Right cardiac atrium (tissue), 5 donors: ENCODE measurements at regions not wholly inside any gene's neighbourhood (a gene's known extent, or its start where the extent isn't known, plus 50 kb on each side); places are given as distances from the start of the nearest gene placed in this dataset.
"Not testable (repeated sequence)": the region's sequence is repeated elsewhere in the genome, so short reads cannot be mapped to it uniquely, and the experiment has no call there.

Experiments
- ATAC-seq, 2 donors: fragments of 200-7000 bp; cut with Tn5 transposase; one replicate each; pipeline versions ENCODE4 v1.8.0 to v1.9.1; 2020; ENCODE audit warnings: moderate library complexity in 2 of 2, mild to moderate bottlenecking in 1 of 2
- DNase-seq, 3 donors: peaks; one replicate each; pipeline ENCODE4 v3.0.0-alpha.2; 2020
- H3K27ac ChIP-seq: one replicate; pipeline ENCODE4 v1.5.1; 2013; ENCODE audit warnings: mild to moderate bottlenecking, low read length, control low read depth, moderate library complexity
- H3K27me3 ChIP-seq: one replicate; pipeline ENCODE4 v1.6.1; 2013; ENCODE audit not compliant: control insufficient read depth, insufficient read depth
- H3K4me1 ChIP-seq: one replicate; pipeline ENCODE4 v1.6.1; 2013; ENCODE audit warnings: low read length; ENCODE audit not compliant: control insufficient read depth, insufficient read depth
- H3K4me3 ChIP-seq: one replicate; pipeline ENCODE4 v1.5.1; 2013; ENCODE audit warnings: low read length, control low read depth
- H3K9me3 ChIP-seq: one replicate; pipeline ENCODE4 v1.6.1; 2013; ENCODE audit warnings: low read length; ENCODE audit not compliant: control insufficient read depth
- WGBS: extraction: QIAGEN DNeasy Blood & Tissue Kit; methylation state at CpG from one replicate; pipeline ENCODE4 v1.1.7; 2013; 5-methylcytosine and 5-hydroxymethylcytosine counted together
- intact Hi-C, 4 donors: fragments of 100-400 bp; cut with DNase I; formaldehyde crosslinking; loops; one replicate each; pipeline versions ENCODE4 v1.11.0 to v1.14.0; 2022 to 2023
- donor health status: healthy with polysubstance abuse.
- donor health status: DM: no; HTN: yes; CAD: no.
- donor health status: DM: no; HTN: no; CAD: no.
- donor health status: DM: no; HTN: yes; CAD: no; lungs with severe emphysema.
- donor health status: DM: yes; HTN: yes; CAD: no.

DNA sequence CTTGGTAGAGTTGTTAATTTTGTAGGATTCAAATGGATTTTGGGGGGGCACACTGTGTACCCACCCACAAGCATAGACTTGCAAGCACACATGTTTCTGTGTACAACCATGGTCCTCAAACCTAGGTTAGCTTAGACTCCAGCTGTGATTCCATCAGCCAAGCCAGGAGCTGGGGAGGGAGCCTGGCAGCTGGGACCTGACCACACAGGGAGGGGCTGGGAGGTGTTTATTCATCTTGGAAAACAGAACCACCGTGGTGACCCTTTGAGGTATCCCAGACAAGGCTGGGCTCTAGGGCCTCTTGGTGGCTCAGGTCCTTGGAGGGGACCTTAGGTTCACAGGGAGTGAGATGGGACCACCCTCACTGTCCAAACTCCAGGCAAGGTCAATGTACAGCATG, 410.3 kb downstream of the NEBL start:
- ATAC-seq (no peak), DNase-seq (no peak)
- no peaks in the 10 kb centered on the region for H3K4me1 ChIP-seq
- intact Hi-C loops: no loop called here
- H3K27me3 ChIP-seq: no peaks in the 10 kb centered on the region
- H3K27ac ChIP-seq: no peak overlapping the region
- 76% methylated on average over 1 of the region's 1 CpG for WGBS
- no peak overlapping the region for H3K4me3 ChIP-seq
- no peaks in the 10 kb centered on the region for H3K9me3 ChIP-seq

DNA sequence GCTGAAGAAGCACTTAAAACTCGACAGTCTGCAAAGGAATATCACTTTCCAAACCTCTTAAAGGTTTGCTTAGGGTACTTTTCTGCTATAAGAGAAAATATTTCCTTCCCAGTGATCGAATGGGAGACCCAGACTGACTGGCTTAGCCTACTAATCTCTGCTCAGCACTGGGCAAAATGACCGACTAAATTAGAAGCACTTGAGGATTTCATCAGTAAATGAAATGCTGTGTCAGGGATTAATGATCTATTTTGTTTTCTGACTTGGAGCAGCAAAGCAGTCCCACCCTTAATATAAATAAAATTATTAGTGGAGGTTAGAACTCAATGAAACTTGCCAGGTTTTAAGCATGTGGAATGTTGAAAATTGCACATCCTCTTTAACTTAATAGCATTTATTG, 411.6 kb downstream of the NEBL start:
- DNase-seq (no peak), ATAC-seq (no peak)
- Histone ChIP-seq H3K27me3 (no peaks in the 10 kb centered on the region), H3K9me3 (no peaks in the 10 kb centered on the region), H3K27ac (no peak overlapping the region), H3K4me3 (no peak overlapping the region), H3K4me1 (no peaks in the 10 kb centered on the region)
- 47% methylated on average over 3 of the region's 3 CpGs for WGBS
- intact Hi-C loops: no loop called here

DNA sequence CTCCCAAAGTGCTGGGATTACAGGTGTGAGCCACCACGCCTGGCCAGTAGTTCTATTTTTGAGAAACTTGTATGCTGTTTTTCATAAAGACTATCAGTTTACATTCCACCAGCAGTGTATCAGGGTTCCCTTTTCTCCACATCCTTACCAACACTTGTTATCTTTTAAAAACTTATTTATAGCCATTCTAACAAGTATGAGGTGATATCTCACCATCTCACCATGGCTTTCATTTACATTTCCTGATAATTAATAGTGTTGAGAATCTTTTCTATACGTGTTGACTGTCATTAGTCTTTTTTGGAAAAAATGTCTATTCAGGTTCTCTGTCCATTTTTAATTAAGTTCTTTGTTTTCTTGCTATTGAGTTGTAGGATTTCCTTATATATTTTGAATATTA, 416.1 kb downstream of the NEBL start:
- no peaks in the 10 kb centered on the region for H3K9me3 ChIP-seq
- whole genome bisulfite sequencing: 60% methylated on average over 2 of the region's 2 CpGs
- H3K4me1 ChIP-seq: no peaks in the 10 kb centered on the region
- no peak overlapping the region for H3K27ac ChIP-seq
- no peaks in the 10 kb centered on the region for H3K27me3 ChIP-seq
- DNase-seq (no peak), ATAC-seq (no peak)
- no peak overlapping the region for H3K4me3 ChIP-seq
- intact Hi-C loops: no loop called here

DNA sequence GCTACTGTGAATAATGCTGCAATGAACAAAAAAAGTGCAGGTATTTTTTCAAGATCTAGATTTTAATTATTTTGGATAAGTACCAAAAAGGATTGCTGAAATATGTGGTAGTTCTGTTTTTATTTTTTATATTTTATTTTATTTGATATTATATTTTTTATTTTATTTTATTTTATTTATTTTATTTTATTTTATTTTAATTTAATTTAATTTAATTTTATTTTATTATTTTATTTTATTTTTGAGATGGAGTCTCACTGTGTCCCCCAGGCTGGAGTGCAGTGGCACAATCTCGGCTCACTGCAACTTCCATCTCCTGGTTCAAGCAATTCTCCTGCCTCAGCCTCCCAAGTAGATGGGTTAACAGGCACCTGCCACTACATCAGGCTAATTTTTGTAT, 416.5 kb downstream of the NEBL start:
- DNase-seq, H3K4me3 ChIP-seq, ATAC-seq, H3K27me3 ChIP-seq, intact Hi-C loops, H3K27ac ChIP-seq, H3K4me1 ChIP-seq, H3K9me3 ChIP-seq: not testable (repeated sequence)
- WGBS: 97% methylated on average over 1 of the region's 1 CpG

DNA sequence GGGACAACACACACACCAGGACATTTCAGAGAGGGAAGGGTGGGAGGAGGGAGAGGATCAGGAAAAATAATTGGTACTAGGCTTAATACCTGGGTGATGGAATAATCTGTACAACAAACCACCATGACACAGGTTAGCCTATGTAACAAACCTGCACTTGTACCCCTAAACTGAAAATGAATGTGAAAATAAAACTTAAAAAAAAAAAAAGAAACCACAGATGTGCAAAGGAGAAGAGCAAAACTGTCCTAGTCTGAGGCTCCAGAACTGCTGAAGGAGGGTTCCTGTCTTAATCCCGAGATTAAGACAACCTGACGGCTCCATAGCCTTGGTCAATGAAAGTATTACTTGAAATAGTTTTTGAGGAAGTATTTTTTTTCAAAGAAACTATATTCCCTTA, 423.0 kb downstream of the NEBL start:
- WGBS: 82% methylated on average over 2 of the region's 2 CpGs

DNA sequence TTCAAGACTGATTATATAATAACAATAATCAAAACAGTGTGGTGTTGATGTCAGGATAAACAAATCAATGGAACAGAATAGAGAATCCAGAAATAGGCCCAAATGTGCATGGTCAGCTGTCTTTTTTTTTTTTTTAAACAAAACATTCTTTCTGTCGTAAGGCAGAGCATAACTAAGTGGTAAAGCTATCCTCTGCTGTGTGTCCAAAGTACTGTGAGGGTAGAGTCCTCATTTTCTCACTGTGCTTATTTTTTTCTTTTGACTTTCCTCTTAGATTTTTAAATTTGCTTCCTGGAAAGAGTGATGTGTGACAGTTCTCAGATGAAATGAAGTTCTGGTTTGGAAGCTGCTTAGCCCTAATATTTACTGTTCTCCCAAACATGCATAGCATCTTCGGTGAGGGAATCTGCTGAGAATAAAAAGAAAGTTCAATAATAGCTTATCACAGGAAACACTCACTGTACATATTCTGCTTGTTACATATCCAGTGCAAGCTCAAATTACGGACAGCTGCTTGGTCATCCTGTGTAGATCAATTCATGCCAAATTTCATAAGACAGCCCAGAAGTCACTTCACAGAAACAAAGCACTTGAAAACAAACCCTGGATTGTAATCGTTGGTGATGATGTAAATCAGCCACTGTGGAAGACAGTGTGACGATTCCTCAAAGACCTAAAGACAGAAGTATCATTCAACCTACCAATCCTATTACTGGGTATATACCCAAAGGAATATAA, 423.9 kb downstream of the NEBL start:
- H3K27me3 ChIP-seq: no peaks in the 10 kb centered on the region
- ATAC-seq (no peak), DNase-seq (no peak)
- H3K9me3 ChIP-seq: no peaks in the 10 kb centered on the region
- no peak overlapping the region for H3K27ac ChIP-seq
- 43% methylated on average over 5 of the region's 5 CpGs for WGBS
- no peaks in the 10 kb centered on the region for H3K4me1 ChIP-seq
- no peak overlapping the region for H3K4me3 ChIP-seq
- intact Hi-C loops: no loop called here

More for the DNA sequence above, 423.0 kb downstream of the NEBL start:
- DNase-seq (no peak), ATAC-seq (no peak)
- no peaks in the 10 kb centered on the region for H3K4me1 ChIP-seq
- H3K27ac ChIP-seq: no peak overlapping the region
- no peak overlapping the region for H3K4me3 ChIP-seq
- intact Hi-C loops: no loop called here
- no peaks in the 10 kb centered on the region for H3K27me3 ChIP-seq
- no peaks in the 10 kb centered on the region for H3K9me3 ChIP-seq

DNA sequence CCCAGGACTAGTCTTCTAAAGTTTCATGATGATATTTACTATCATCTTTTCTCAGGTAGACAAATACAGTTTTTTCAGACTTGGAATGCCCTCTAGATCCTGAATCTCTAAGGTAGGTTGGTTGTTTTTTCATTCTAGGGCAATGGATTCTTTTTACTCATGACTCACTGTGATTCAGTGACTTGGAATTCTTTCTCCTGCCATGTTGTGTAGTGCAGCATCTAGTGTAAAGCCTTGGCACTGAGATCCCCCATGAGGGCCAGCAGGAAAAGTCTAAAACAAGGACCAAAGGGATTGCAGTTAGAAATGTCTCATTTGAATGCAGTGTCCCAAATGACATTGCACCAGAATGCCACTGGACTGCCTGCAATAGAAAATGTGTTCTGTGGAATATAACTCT, 430.4 kb downstream of the NEBL start:
- Histone ChIP-seq H3K27me3 (no peaks in the 10 kb centered on the region), H3K4me3 (no peak overlapping the region), H3K9me3 (no peaks in the 10 kb centered on the region), H3K4me1 (no peaks in the 10 kb centered on the region), H3K27ac (no peak overlapping the region)
- ATAC-seq (no peak), DNase-seq (no peak)
- intact Hi-C loops: no loop called here

DNA sequence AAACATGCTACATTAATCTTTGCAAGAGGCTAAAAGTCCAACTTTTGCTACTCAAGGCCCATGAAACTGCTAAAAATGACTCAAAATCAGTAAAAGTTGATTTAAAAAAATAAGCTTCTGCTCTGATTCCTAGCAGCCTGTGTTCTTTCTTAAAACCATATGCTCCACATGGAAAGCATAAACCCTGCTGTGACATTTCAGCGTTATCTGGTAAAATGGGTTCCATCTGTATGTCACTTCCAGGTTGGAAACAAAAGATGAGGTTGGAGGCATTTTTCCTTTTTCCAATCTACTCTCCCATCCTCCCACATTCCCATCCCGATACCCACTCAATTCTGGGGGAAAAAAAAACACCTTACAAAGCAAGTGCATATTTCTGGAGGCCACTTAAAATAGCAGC, 439.5 kb downstream of the NEBL start:
- Histone ChIP-seq H3K27me3 (no peaks in the 10 kb centered on the region), H3K27ac (no peak overlapping the region), H3K4me3 (no peak overlapping the region), H3K4me1 (no peaks in the 10 kb centered on the region), H3K9me3 (no peaks in the 10 kb centered on the region)
- 47% methylated on average over 2 of the region's 2 CpGs for WGBS
- DNase-seq (no peak), ATAC-seq (no peak)
- intact Hi-C loops: no loop called here

DNA sequence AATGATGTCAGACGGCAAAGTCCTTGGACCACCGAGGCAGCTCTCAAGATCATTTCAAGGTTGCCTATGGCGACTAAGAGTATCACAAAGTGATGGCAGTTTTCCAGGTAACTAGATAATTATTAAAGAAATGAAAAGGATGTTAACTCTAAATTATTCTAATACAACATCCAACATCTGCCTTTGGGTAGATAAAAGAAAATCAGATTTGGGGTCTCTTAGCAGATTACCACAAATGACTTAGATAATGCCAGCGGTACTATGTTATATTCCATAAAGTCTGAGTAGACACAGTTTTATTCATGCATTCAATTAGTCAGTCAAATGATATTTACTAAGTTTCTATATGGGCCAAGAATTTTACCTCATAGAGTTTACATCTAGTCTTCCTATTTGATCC, 441.3 kb downstream of the NEBL start:
- WGBS: 75% methylated on average over 4 of the region's 4 CpGs
- Histone ChIP-seq H3K9me3 (no peaks in the 10 kb centered on the region), H3K27ac (no peak overlapping the region), H3K4me3 (no peak overlapping the region), H3K4me1 (no peaks in the 10 kb centered on the region), H3K27me3 (no peaks in the 10 kb centered on the region)
- intact Hi-C loops: no loop called here
- DNase-seq (no peak), ATAC-seq (no peak)

DNA sequence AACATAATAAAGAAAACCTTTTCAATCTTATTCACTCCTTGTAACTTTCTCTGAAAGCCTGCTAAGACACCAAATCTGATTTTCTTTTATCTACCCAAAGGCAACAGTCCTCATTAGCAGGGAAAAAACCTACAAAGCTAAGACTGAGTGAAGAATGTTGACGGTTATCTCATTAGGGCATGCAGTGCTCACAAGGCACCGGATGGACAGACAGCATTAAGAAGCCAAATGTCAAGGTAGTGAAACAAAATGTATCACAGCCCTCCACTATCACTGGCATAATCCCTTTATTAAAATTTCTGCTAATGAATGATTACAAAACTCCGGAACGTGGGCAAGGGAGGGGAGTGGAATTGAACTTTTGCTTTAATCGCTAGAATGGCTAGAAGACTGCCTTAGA, 442.8 kb downstream of the NEBL start:
- H3K27ac ChIP-seq: no peak overlapping the region
- no peaks in the 10 kb centered on the region for H3K27me3 ChIP-seq
- ATAC-seq (no peak), DNase-seq (no peak)
- H3K9me3 ChIP-seq: no peaks in the 10 kb centered on the region
- WGBS: 74% methylated on average over 5 of the region's 5 CpGs
- no peaks in the 10 kb centered on the region for H3K4me1 ChIP-seq
- no peak overlapping the region for H3K4me3 ChIP-seq
- intact Hi-C loops: no loop called here

DNA sequence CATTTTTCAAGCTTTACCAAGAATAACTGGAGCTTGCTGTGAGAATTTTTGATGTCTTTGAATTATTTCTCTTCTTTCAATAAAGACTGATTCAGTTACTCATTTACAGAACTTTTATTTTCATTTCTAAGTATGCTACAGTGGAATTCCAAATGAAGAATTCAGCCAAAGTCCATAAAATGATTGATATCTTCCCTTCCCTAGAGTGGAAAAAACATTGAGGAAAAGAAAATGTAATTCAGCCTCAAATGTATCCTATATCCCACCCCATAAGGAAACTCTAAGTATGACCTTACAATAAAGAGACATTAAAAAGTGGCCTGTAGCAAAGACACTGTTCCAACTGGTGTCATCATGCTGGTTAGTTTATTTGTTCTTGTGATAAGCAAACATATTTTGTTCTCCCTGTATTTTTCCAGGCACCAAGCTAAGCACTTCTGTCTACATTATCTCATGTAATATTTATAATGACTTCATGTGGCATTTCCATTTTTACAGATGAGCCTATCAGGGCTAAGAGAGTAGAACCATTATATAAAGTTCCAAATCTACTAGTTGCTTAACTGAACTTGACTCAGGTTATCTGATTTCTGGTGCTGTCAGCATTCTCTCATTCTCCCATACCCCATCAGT, 450.4 kb downstream of the NEBL start:
- ATAC-seq (no peak), DNase-seq (no peak)
- no peaks in the 10 kb centered on the region for H3K9me3 ChIP-seq
- H3K4me3 ChIP-seq: no peak overlapping the region
- H3K4me1 ChIP-seq: no peaks in the 10 kb centered on the region
- no peak overlapping the region for H3K27ac ChIP-seq
- intact Hi-C loops: no loop called here
- H3K27me3 ChIP-seq: no peaks in the 10 kb centered on the region

DNA sequence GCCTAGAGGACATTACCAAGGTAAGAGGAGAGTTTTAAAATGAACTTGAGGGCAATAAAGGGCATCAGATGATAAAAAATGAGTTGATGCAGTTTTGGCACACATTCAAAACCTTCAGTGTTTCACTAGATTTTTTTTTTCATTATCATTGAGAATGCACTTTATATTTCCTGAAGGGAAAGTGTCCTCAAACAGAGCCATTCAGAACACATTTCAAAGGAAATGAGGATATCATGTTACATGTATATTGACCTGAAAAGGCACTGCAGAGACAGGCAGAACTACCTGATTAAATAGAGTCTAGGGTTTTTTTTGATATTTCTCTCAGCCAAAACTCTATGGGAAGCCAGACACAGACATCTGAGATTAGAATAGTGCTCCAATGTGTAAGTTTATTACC, 454.0 kb downstream of the NEBL start:
- Histone ChIP-seq H3K4me1 (no peaks in the 10 kb centered on the region), H3K4me3 (no peak overlapping the region), H3K27me3 (no peaks in the 10 kb centered on the region), H3K9me3 (no peaks in the 10 kb centered on the region), H3K27ac (no peak overlapping the region)
- intact Hi-C loops: no loop called here
- ATAC-seq (no peak), DNase-seq (no peak)
